ENCODE measurements at regions not wholly inside any gene's neighbourhood (a gene's known extent, or its start where the extent isn't known, plus 50 kb on each side); places are given as distances from the start of the nearest gene placed in this dataset.

GRCh38 chr11:20247591-20248007 lies 87.3 kb upstream of the DBX1 start:
- TF ChIP-seq CTCF (IDR thresholded peaks at IDR 0.05; ENCODE audit: borderline replicate concordance, extremely low read depth, low read length, poor library complexity, severe bottlenecking) (no peak), EZH2 (IDR thresholded peaks at IDR 0.05; ENCODE audit: borderline replicate concordance, low read depth, low read length, severe bottlenecking) (no peak)
